Peyer's patch (tissue), 4 donors: ENCODE measurements at regions not wholly inside any gene's neighbourhood (a gene's known extent, or its start where the extent isn't known, plus 50 kb on each side); places are given as distances from the start of the nearest gene placed in this dataset.

ENCODE experiments used
- DNase-seq, 3 donors: peaks; one replicate each; pipeline ENCODE4 v3.0.0-alpha.2; 2017 to 2019
- H3K27ac ChIP-seq, 4 donors: fragments of 200-600 bp; sonication (generic); one replicate each; pipeline ENCODE4 v1.5.1; 2016 to 2019
- H3K27me3 ChIP-seq, 2 donors: fragments of 200-600 bp; sonication (generic); one replicate each; pipeline ENCODE4 v1.5.1; 2019
- H3K36me3 ChIP-seq, 3 donors: fragments of 200-600 bp; sonication (generic); one replicate each; pipeline ENCODE4 v1.5.1; 2016 to 2019
- H3K4me1 ChIP-seq, 4 donors: fragments of 200-600 bp; sonication (generic); one replicate each; pipeline ENCODE4 v1.5.1; 2016 to 2019
- H3K4me3 ChIP-seq, 4 donors: fragments of 200-600 bp; sonication (generic); 1 replicate in 3 of 4; 2 replicates in 1 of 4; pipeline ENCODE4 v1.5.1; 2016 to 2019; ENCODE audit warnings: mild to moderate bottlenecking in 1 of 4
- H3K9me3 ChIP-seq, 4 donors: fragments of 200-600 bp; sonication (generic); one replicate each; pipeline ENCODE4 v1.5.1; 2016 to 2019; ENCODE audit warnings: mild to moderate bottlenecking in 1 of 4
- CTCF ChIP-seq, 6 experiments: fragments of 450-650 bp in 4 of 6; fragments of 200-600 bp in 2 of 6; sonication (generic) in 1 of 6; IDR thresholded peaks; one replicate each; pipeline ENCODE4 v1.5.1; 2017 to 2019; ENCODE audit warnings: antibody characterized with exemption in 6 of 6, mild to moderate bottlenecking in 3 of 6, moderate library complexity in 1 of 6
- POLR2A ChIP-seq, 2 donors: fragments of 450-650 bp; IDR thresholded peaks; one replicate each; pipeline ENCODE4 v1.5.1; 2017; ENCODE audit warnings: antibody characterized with exemption in 2 of 2, mild to moderate bottlenecking in 2 of 2, moderate library complexity in 2 of 2

- Histone ChIP-seq H3K4me1 (no peaks in the 10 kb centered on the region), H3K9me3 (no peaks in the 10 kb centered on the region), H3K4me3 (no peak overlapping the region), H3K36me3 (no peaks in the 10 kb centered on the region), H3K27me3 (no peaks in the 10 kb centered on the region), H3K27ac (no peak overlapping the region)
- no peak for DNase-seq
- TF ChIP-seq CTCF (IDR thresholded peaks at IDR 0.05), result no peak
- no peak for TF ChIP-seq POLR2A (IDR thresholded peaks at IDR 0.05)
These were observed 127.9 kb upstream of the AKR1E2 start for GRCh38 chr10:4698075-4698474.

- no peak overlapping the region for H3K27ac ChIP-seq
- no peaks in the 10 kb centered on the region for H3K4me1 ChIP-seq
These were observed 129.8 kb upstream of the AKR1E2 start for GRCh38 chr10:4696186-4696585.

GRCh38 chr10:4693967-4694366 lies 132.0 kb upstream of the AKR1E2 start:
- H3K36me3 ChIP-seq, result no peaks in the 10 kb centered on the region
- no peak for DNase-seq
- no peaks in the 10 kb centered on the region for H3K4me1 ChIP-seq
- H3K9me3 ChIP-seq, result no peaks in the 10 kb centered on the region
- H3K4me3 ChIP-seq, result no peak overlapping the region
- no peak overlapping the region for H3K27ac ChIP-seq
- TF ChIP-seq POLR2A (IDR thresholded peaks at IDR 0.05) (no peak), CTCF (IDR thresholded peaks at IDR 0.05) (no peak)
- H3K27me3 ChIP-seq, result no peaks in the 10 kb centered on the region

More at GRCh38 chr10:4696186-4696585, 129.8 kb upstream of the AKR1E2 start:
- no peak for TF ChIP-seq POLR2A (IDR thresholded peaks at IDR 0.05)
- TF ChIP-seq CTCF (IDR thresholded peaks at IDR 0.05), result no peak
- no peak overlapping the region for H3K4me3 ChIP-seq
- no peaks in the 10 kb centered on the region for H3K27me3 ChIP-seq
- no peak for DNase-seq
- H3K36me3 ChIP-seq, result no peaks in the 10 kb centered on the region
- H3K9me3 ChIP-seq, result no peaks in the 10 kb centered on the region

- H3K27me3 ChIP-seq, result no peaks in the 10 kb centered on the region
- H3K4me3 ChIP-seq, result no peak overlapping the region
- TF ChIP-seq CTCF (IDR thresholded peaks at IDR 0.05) (no peak), POLR2A (IDR thresholded peaks at IDR 0.05) (no peak)
- H3K4me1 ChIP-seq, result no peaks in the 10 kb centered on the region
- no peak overlapping the region for H3K27ac ChIP-seq
- H3K36me3 ChIP-seq, result no peaks in the 10 kb centered on the region
- H3K9me3 ChIP-seq, result no peaks in the 10 kb centered on the region
- DNase-seq, result no peak
These were observed 133.8 kb upstream of the AKR1E2 start for GRCh38 chr10:4692206-4692605.

GRCh38 chr10:4691776-4692175 lies 134.2 kb upstream of the AKR1E2 start:
- Histone ChIP-seq H3K27ac (no peak overlapping the region), H3K36me3 (no peaks in the 10 kb centered on the region), H3K4me1 (no peaks in the 10 kb centered on the region), H3K4me3 (no peak overlapping the region), H3K27me3 (no peaks in the 10 kb centered on the region), H3K9me3 (no peaks in the 10 kb centered on the region)
- no peak for TF ChIP-seq POLR2A (IDR thresholded peaks at IDR 0.05)
- TF ChIP-seq CTCF (IDR thresholded peaks at IDR 0.05), result no peak
- no peak for DNase-seq

GRCh38 chr10:4691301-4691700 lies 134.7 kb upstream of the AKR1E2 start:
- TF ChIP-seq POLR2A (IDR thresholded peaks at IDR 0.05) (no peak), CTCF (IDR thresholded peaks at IDR 0.05) (no peak)
- no peaks in the 10 kb centered on the region for H3K36me3 ChIP-seq

More at GRCh38 chr10:4691301-4691700, 134.7 kb upstream of the AKR1E2 start:
- no peaks in the 10 kb centered on the region for H3K9me3 ChIP-seq
- no peak overlapping the region for H3K4me3 ChIP-seq
- no peaks in the 10 kb centered on the region for H3K27me3 ChIP-seq
- no peaks in the 10 kb centered on the region for H3K4me1 ChIP-seq
- no peak for DNase-seq
- H3K27ac ChIP-seq, result no peak overlapping the region
